Panc1 (cell line): ENCODE measurements at regions not wholly inside any gene's neighbourhood (a gene's known extent, or its start where the extent isn't known, plus 50 kb on each side); places are given as distances from the start of the nearest gene placed in this dataset.

Experiments used
- ATAC-seq: fragments of 200-7000 bp; cut with Tn5 transposase; 2 replicates; pipeline ENCODE4 v1.9.1; 2020; ENCODE audit warnings: mild to moderate bottlenecking, moderate library complexity
- BruUV-seq: library from RNA; stranded (reverse); fragments of 400-500 nt; replicated peaks from 2 replicates; lab custom pipeline; 2021; lab: Mats Ljungman, UMichigan
- CTCF ChIA-PET: fragments of 300-600 bp; sonication (Branson Sonifier 250); formaldehyde crosslinking; loops from one replicate; lab custom pipeline; 2022; ENCODE audit warnings: antibody characterized with exemption; lab: Charles Lee
- POLR2A ChIA-PET: fragments of 300-600 bp; sonication (Branson Sonifier 250); formaldehyde crosslinking; loops from one replicate; lab custom pipeline; 2022; ENCODE audit warnings: antibody characterized with exemption; lab: Charles Lee
- DNase-seq: peaks from one replicate; pipeline ENCODE4 v3.0.0-alpha.2; 2010; ENCODE audit warnings: low read depth, low spot score
- H3K27ac ChIP-seq: 2 replicates; pipeline ENCODE4 v1.5.1; 2011; ENCODE audit warnings: mild to moderate bottlenecking, low read length, inconsistent platforms
- H3K27me3 ChIP-seq: fragments of 200-500 bp; sonication (Bioruptor generic); 2 replicates; pipeline ENCODE4 v1.6.0; 2014; ENCODE audit warnings: low read length, inconsistent platforms; ENCODE audit not compliant: control insufficient read depth, insufficient read depth
- H3K36me3 ChIP-seq: fragments of 200-500 bp; sonication (Bioruptor generic); 2 replicates; pipeline ENCODE4 v1.5.1; 2014; ENCODE audit warnings: inconsistent platforms, mild to moderate bottlenecking, low read length, moderate library complexity; ENCODE audit not compliant: control insufficient read depth, insufficient read depth
- H3K4me1 ChIP-seq: 2 replicates; pipeline ENCODE4 v1.5.1; 2011; ENCODE audit warnings: inconsistent platforms, mild to moderate bottlenecking, low read length, moderate library complexity; ENCODE audit not compliant: control insufficient read depth, insufficient read depth
- H3K4me3 ChIP-seq, 2 experiments: 2 replicates each; pipeline ENCODE4 v1.5.1; 2011 to 2012; ENCODE audit warnings: low read depth in 2 of 2, low read length in 2 of 2, mild to moderate bottlenecking in 2 of 2, inconsistent platforms in 1 of 2, moderate library complexity in 1 of 2
- H3K9me3 ChIP-seq: fragments of 200-500 bp; sonication (Bioruptor generic); 2 replicates; pipeline ENCODE4 v1.5.1; 2014; ENCODE audit warnings: low read depth, mild to moderate bottlenecking, inconsistent platforms, low read length, moderate library complexity; ENCODE audit not compliant: control insufficient read depth, insufficient read depth
- POLR2AphosphoS5 ChIP-seq: IDR thresholded peaks from 2 replicates; pipeline ENCODE4 v1.6.1; 2012; ENCODE audit warnings: mild to moderate bottlenecking, low read depth, low read length, moderate library complexity
- REST ChIP-seq, 2 experiments: IDR thresholded peaks; 2 replicates each; pipeline ENCODE4 v1.6.1; 2011 to 2012; ENCODE audit warnings: low read depth in 2 of 2, control low read depth in 1 of 2, low read length in 1 of 2, mild to moderate bottlenecking in 1 of 2, moderate library complexity in 1 of 2; ENCODE audit not compliant: insufficient read depth in 1 of 2
- SIN3A ChIP-seq: IDR thresholded peaks from 2 replicates; pipeline ENCODE4 v1.6.1; 2012; ENCODE audit warnings: low read depth, mild to moderate bottlenecking, low read length, moderate library complexity, borderline replicate concordance; ENCODE audit not compliant: insufficient read depth
- TCF7L2 ChIP-seq: IDR thresholded peaks from 2 replicates; pipeline ENCODE4 v1.6.1; 2011; ENCODE audit warnings: mild to moderate bottlenecking, low read depth, low read length, inconsistent platforms
- in situ Hi-C: cut with HindIII; loops from 2 replicates; pipeline ENCODE4 v1.10.0; 2016; ENCODE audit warnings: low sequenced_read_pairs, low pct_unique_long_range_greater_than_20kb
- intact Hi-C: fragments of 100-400 bp; cut with micrococcal nuclease; formaldehyde crosslinking; loops from one replicate; pipeline ENCODE4 v1.10.0; 2022; ENCODE audit not compliant: unreplicated experiment
- TF ChIP-seq, protein P1 (sequence below): fragments of 450-650 bp; IDR thresholded peaks from 2 replicates; pipeline ENCODE4 v1.5.1; 2017; ENCODE audit warnings: mild to moderate bottlenecking

DNA sequence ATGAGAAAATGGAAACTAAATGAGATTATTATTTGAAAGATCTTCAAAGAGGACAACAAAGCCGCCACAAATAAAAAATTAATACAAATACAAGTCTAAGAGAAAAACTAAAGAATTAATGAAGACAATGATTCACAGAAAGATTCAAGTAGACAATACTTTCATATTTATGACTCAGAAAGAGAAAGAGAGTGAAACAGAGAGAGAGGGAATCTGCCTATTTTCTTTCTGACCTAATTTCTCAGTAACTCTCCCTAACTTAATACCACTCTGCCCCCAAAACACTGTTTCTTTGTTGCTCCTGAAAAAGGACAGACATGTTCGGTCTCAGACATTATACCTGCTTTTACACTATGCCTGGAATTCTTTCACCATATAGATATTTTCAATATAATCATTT is 259.1 kb downstream of the SLC6A15 start:
- intact Hi-C loops: no loop called here
- no TSS peak for BruUV-seq
- POLR2A ChIA-PET: no interaction called here

DNA sequence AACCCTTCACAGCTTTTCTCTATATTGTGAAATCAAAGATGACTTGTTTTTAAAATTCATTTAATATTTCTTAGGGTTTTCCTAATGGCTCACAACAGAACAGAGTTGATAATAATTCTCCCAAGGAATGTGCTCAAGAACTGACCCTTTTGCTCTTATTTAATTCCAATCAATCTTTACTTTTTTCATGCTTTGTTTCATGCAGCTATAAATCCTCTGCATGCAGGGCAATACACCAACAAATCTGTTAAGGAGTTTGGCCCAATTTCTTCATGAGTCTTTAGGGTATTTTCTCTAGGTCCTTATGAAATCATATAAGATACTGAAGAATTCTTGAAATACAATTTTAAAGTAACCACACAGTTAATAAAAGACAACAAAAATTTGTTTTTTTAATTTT is 264.2 kb downstream of the SLC6A15 start:
- no peaks in the 10 kb centered on the region for H3K27me3 ChIP-seq
- DNase-seq (no peak), ATAC-seq (no peak)
- POLR2A ChIA-PET: no interaction called here
- intact Hi-C loops (no loop called here), in situ Hi-C loops (no loop called here)
- H3K9me3 ChIP-seq: no peaks in the 10 kb centered on the region
- CTCF ChIA-PET: no interaction called here
- no peaks in the 10 kb centered on the region for H3K36me3 ChIP-seq
- H3K27ac ChIP-seq: no peak overlapping the region
- no peaks in the 10 kb centered on the region for H3K4me1 ChIP-seq
- TF ChIP-seq POLR2AphosphoS5 (no peak), TCF7L2 (no peak), REST (IDR thresholded peaks at IDR 0.05; ENCODE audit: insufficient read depth in 1 of 2, low read depth in 2 of 2, low read length in 1 of 2) (no peak), SIN3A (no peak)
- TF ChIP-seq, protein P1, sequence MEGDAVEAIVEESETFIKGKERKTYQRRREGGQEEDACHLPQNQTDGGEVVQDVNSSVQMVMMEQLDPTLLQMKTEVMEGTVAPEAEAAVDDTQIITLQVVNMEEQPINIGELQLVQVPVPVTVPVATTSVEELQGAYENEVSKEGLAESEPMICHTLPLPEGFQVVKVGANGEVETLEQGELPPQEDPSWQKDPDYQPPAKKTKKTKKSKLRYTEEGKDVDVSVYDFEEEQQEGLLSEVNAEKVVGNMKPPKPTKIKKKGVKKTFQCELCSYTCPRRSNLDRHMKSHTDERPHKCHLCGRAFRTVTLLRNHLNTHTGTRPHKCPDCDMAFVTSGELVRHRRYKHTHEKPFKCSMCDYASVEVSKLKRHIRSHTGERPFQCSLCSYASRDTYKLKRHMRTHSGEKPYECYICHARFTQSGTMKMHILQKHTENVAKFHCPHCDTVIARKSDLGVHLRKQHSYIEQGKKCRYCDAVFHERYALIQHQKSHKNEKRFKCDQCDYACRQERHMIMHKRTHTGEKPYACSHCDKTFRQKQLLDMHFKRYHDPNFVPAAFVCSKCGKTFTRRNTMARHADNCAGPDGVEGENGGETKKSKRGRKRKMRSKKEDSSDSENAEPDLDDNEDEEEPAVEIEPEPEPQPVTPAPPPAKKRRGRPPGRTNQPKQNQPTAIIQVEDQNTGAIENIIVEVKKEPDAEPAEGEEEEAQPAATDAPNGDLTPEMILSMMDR: no peak
- H3K4me3 ChIP-seq: no peak overlapping the region
- no TSS peak for BruUV-seq

More for the DNA sequence above, 259.1 kb downstream of the SLC6A15 start:
- no peaks in the 10 kb centered on the region for H3K9me3 ChIP-seq
- no peak for DNase-seq
- H3K36me3 ChIP-seq: no peaks in the 10 kb centered on the region
- no peak for ATAC-seq
- no peak for TF ChIP-seq POLR2AphosphoS5
- TF ChIP-seq, protein P1: no peak
- no peak for TF ChIP-seq SIN3A
- no peak for TF ChIP-seq TCF7L2
- TF ChIP-seq REST (IDR thresholded peaks at IDR 0.05; ENCODE audit: insufficient read depth in 1 of 2, low read depth in 2 of 2, low read length in 1 of 2): no peak
- H3K27me3 ChIP-seq: no peaks in the 10 kb centered on the region
- H3K27ac ChIP-seq: no peak overlapping the region
- in situ Hi-C loops: no loop called here
- CTCF ChIA-PET: no interaction called here
- H3K4me1 ChIP-seq: no peaks in the 10 kb centered on the region
- no peak overlapping the region for H3K4me3 ChIP-seq
